ENCODE measurements at regions not wholly inside any gene's neighbourhood (a gene's known extent, or its start where the extent isn't known, plus 50 kb on each side); places are given as distances from the start of the nearest gene placed in this dataset.
A peak's percentile ranks its signal among the peaks of the same experiment; 100 is the strongest.

DNA sequence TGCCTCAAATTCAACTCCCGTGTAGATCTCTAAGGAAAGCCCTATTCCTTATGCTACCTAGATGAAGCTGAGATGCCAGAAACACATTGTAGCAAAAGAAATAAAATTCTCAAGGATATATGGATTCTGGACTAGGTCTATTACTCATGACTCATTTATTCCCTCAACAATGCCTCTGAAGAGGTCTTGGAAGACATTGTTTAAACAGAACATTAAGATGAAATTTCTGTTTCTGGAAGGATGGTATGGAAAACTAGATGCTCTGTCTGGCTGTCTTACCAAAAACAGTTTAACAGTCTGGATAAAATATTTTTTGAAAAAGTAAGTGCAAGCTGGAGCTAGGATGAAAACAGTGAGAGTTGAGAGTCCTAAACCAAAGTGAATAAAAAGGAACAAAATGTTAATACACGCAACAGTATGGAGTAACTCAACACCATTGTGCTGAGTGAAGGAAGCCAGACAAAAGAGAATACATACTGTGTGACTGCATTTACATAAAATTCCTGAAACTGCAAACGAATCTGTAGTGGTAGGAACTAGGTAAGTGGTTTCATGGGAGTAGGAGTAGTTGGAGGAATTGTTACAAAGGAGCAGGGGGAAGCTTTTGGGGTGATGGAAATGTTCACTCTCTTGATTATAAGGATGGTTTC, 59.3 kb upstream of the GNG12 start:
- POLR2A ChIA-PET = no interaction called here
- TF ChIP-seq, protein P1, sequence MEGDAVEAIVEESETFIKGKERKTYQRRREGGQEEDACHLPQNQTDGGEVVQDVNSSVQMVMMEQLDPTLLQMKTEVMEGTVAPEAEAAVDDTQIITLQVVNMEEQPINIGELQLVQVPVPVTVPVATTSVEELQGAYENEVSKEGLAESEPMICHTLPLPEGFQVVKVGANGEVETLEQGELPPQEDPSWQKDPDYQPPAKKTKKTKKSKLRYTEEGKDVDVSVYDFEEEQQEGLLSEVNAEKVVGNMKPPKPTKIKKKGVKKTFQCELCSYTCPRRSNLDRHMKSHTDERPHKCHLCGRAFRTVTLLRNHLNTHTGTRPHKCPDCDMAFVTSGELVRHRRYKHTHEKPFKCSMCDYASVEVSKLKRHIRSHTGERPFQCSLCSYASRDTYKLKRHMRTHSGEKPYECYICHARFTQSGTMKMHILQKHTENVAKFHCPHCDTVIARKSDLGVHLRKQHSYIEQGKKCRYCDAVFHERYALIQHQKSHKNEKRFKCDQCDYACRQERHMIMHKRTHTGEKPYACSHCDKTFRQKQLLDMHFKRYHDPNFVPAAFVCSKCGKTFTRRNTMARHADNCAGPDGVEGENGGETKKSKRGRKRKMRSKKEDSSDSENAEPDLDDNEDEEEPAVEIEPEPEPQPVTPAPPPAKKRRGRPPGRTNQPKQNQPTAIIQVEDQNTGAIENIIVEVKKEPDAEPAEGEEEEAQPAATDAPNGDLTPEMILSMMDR (IDR thresholded peaks at IDR 0.05) = no peak
- ATAC-seq (no peak), DNase-seq (no peak)
- CTCF ChIA-PET = no interaction called here
- H3K27ac Mint-ChIP-seq = no peak overlapping the region
- no peak overlapping the region for H3K4me3 Mint-ChIP-seq
- H3K4me1 Mint-ChIP-seq (ENCODE audit: low read depth) = peaks cover 11% of the 10 kb centered on the region
- H3K27me3 Mint-ChIP-seq = peaks cover 32% of the 10 kb centered on the region
- H3K9me3 Mint-ChIP-seq = no peaks in the 10 kb centered on the region
- no peaks in the 10 kb centered on the region for H3K36me3 Mint-ChIP-seq (ENCODE audit: low read depth)
- intact Hi-C loops (cut with micrococcal nuclease) = no loop called here

GRCh38 chr1:67890857-67891256, 57.6 kb upstream of the GNG12 start:
- ATAC-seq = no peak
- DNase-seq = no peak
- H3K27ac Mint-ChIP-seq = no peak overlapping the region
- H3K4me3 Mint-ChIP-seq = no peak overlapping the region
- POLR2A ChIA-PET = no interaction called here
- peaks cover 11% of the 10 kb centered on the region for H3K4me1 Mint-ChIP-seq (ENCODE audit: low read depth)
- CTCF ChIA-PET = no interaction called here
- intact Hi-C loops (cut with micrococcal nuclease) = no loop called here
- H3K9me3 Mint-ChIP-seq = no peaks in the 10 kb centered on the region
- H3K27me3 Mint-ChIP-seq = peaks cover 21% of the 10 kb centered on the region
- TF ChIP-seq, protein P1 (IDR thresholded peaks at IDR 0.05) = no peak
- no peaks in the 10 kb centered on the region for H3K36me3 Mint-ChIP-seq (ENCODE audit: low read depth)

DNA sequence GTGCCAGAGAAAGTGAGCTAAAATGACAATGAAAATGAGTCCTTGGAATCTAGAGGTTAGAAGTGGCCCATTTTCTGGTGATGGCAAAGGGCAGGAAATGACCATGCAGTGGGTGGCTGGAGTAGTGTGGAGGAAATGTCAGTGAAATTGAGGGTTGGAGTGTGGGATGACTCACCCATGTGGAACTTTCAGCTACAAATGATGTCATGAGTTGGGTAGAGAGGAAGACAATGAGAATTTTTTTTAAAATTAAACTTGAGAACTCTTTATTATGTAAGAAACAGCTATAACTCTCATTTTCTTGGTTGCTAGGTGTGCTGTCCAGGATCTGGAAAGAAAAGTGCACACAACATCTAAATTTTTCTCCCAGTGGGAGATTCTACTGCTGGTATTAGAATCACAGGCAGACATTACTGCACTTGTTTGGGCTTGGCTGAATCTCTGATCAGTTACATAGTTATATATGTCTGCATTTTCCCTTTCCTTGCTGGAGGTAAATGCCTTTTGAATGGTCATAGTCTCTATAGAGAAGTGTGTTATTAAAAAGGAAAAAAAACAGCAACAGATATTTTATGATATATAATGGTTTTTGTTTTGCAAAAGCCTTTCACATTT, 56.8 kb upstream of the GNG12 start:
- ATAC-seq = peak; percentile 68
- Mint-ChIP-seq H3K4me1 (ENCODE audit: low read depth) (peaks cover 11% of the 10 kb centered on the region), H3K4me3 (no peak overlapping the region), H3K9me3 (no peaks in the 10 kb centered on the region), H3K36me3 (ENCODE audit: low read depth) (no peaks in the 10 kb centered on the region), H3K27ac (no peak overlapping the region), H3K27me3 (peaks cover 21% of the 10 kb centered on the region)
- TF ChIP-seq, protein P1 (IDR thresholded peaks at IDR 0.05) = no peak
- intact Hi-C loops (cut with micrococcal nuclease) = no loop called here
- CTCF ChIA-PET = interaction anchor here (0.7 kb wide), 1 partner anchor 40 kb away, joined by 3 read pairs; no protein-coding TSS in a partner anchor
- POLR2A ChIA-PET = no interaction called here
- DNase-seq = peak; percentile 56

- H3K9me3 Mint-ChIP-seq = no peaks in the 10 kb centered on the region
- peaks cover 20% of the 10 kb centered on the region for H3K27me3 Mint-ChIP-seq
- H3K4me3 Mint-ChIP-seq = no peak overlapping the region
- no peak for DNase-seq
- H3K36me3 Mint-ChIP-seq (ENCODE audit: low read depth) = no peaks in the 10 kb centered on the region
- peaks cover 11% of the 10 kb centered on the region for H3K4me1 Mint-ChIP-seq (ENCODE audit: low read depth)
- TF ChIP-seq, protein P1 (IDR thresholded peaks at IDR 0.05) = no peak
- CTCF ChIA-PET = interaction anchor here (0.7 kb wide), 1 partner anchor 39 kb away, joined by 3 read pairs; no protein-coding TSS in a partner anchor
- no peak overlapping the region for H3K27ac Mint-ChIP-seq
- ATAC-seq = no peak
- POLR2A ChIA-PET = no interaction called here
- intact Hi-C loops (cut with micrococcal nuclease) = no loop called here
Measured at GRCh38 chr1:67889466-67889865, 56.2 kb upstream of the GNG12 start.

DNA sequence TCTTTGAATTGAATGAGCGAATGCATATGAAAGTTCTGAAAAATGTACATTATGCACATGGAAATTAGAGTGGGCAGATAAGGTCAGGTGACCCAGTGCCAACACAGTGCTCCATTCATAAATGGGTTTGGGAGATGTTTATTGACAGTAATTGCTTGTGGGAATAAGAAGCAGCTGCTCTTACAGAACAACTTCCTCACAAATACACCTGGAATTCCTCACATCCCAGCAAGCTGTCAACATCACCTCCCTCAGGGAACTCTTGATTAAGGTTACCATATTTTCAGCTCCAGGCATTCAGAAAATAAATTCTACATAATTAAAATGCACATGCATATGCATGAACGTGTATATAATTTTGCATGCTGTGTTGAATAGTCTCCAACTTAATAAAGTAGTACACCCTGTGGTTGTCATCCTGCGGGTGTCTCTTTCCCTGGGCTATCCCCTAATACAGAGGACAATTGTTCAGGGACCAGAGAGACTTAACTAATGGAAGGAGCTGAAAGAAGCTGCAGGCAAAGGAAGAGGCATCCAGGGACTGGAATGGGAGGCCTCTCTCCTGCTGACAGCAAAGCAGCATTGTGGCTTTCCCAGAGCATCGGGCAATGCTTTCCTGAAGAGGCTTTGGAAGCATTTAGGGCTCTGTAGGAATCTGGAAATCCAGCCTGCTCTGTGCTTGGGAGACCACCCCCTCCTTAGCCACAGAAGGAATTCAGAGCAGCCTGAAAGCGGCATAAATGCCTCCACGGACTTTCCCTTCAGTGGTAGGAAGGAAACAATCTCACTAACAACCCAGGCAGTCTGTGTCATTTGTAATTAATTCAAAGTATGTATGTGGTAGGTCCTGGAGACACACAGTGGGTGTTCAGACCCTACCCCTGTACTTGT, 55.2 kb upstream of the GNG12 start:
- H3K4me3 Mint-ChIP-seq = no peak overlapping the region
- intact Hi-C loops (cut with micrococcal nuclease) = no loop called here
- TF ChIP-seq, protein P1 (IDR thresholded peaks at IDR 0.05) = no peak
- CTCF ChIA-PET = no interaction called here
- H3K27ac Mint-ChIP-seq = no peak overlapping the region
- ATAC-seq (no peak), DNase-seq (no peak)
- H3K9me3 Mint-ChIP-seq = no peaks in the 10 kb centered on the region
- H3K4me1 Mint-ChIP-seq (ENCODE audit: low read depth) = peaks cover 11% of the 10 kb centered on the region
- no peaks in the 10 kb centered on the region for H3K36me3 Mint-ChIP-seq (ENCODE audit: low read depth)
- POLR2A ChIA-PET = no interaction called here
- peaks cover 18% of the 10 kb centered on the region for H3K27me3 Mint-ChIP-seq
